Lung (tissue), 11 donors: ENCODE measurements at regions not wholly inside any gene's neighbourhood (a gene's known extent, or its start where the extent isn't known, plus 50 kb on each side); places are given as distances from the start of the nearest gene placed in this dataset.

Source experiments
- ATAC-seq: fragments of 200-7000 bp; cut with Tn5 transposase; one replicate; pipeline ENCODE4 v1.9.1; 2020; ENCODE audit warnings: moderate number of reproducible peaks; ENCODE audit not compliant: insufficient read depth, low FRiP score
- DNase-seq, 3 donors: peaks; one replicate each; pipeline ENCODE4 v3.0.0-alpha.2; 2013 to 2017
- H3K27ac ChIP-seq, 2 donors: one replicate each; pipeline ENCODE4 v1.5.1; 2013; ENCODE audit warnings: mild to moderate bottlenecking in 2 of 2, moderate library complexity in 2 of 2, control low read depth in 1 of 2, inconsistent platforms in 1 of 2, low read depth in 1 of 2, low read length in 1 of 2
- H3K27me3 ChIP-seq, 3 donors: one replicate each; pipeline ENCODE4 v1.5.1; 2013; ENCODE audit warnings: low read length in 2 of 3; ENCODE audit not compliant: control insufficient read depth in 3 of 3, insufficient read depth in 3 of 3
- H3K36me3 ChIP-seq, 4 donors: one replicate each; pipeline ENCODE4 v1.5.1; 2013; ENCODE audit warnings: low read length in 4 of 4, mild to moderate bottlenecking in 1 of 4, moderate library complexity in 1 of 4; ENCODE audit not compliant: control insufficient read depth in 4 of 4, insufficient read depth in 4 of 4
- H3K4me1 ChIP-seq, 5 donors: one replicate each; pipeline ENCODE4 v1.5.1; 2013; ENCODE audit warnings: low read length in 5 of 5, mild to moderate bottlenecking in 2 of 5, moderate library complexity in 1 of 5; ENCODE audit not compliant: control insufficient read depth in 5 of 5, insufficient read depth in 5 of 5
- H3K4me3 ChIP-seq: one replicate; pipeline ENCODE4 v1.5.1; 2013; ENCODE audit warnings: mild to moderate bottlenecking, control low read depth, moderate library complexity
- H3K9ac ChIP-seq, 2 donors: one replicate each; pipeline ENCODE4 v1.5.1; 2013; ENCODE audit warnings: low read length in 2 of 2, control low read depth in 1 of 2; ENCODE audit not compliant: insufficient read depth in 1 of 2
- H3K9me3 ChIP-seq, 4 donors: one replicate each; pipeline ENCODE4 v1.5.1; 2013; ENCODE audit warnings: low read length in 3 of 4, mild to moderate bottlenecking in 1 of 4, moderate library complexity in 1 of 4; ENCODE audit not compliant: control insufficient read depth in 4 of 4, insufficient read depth in 3 of 4
- CTCF ChIP-seq: IDR thresholded peaks from 2 replicates; pipeline ENCODE4 v1.5.1; 2012; ENCODE audit warnings: mild to moderate bottlenecking; ENCODE audit errors: control extremely low read depth, extremely low read depth
- WGBS, 2 donors: extraction: QIAGEN DNeasy Blood & Tissue Kit; methylation state at CpG; one replicate each; pipeline ENCODE4 v1.1.7; 2013; 5-methylcytosine and 5-hydroxymethylcytosine counted together
- donor health status: control.
- donor health status: control.
- donor health status: Bipolar disorder and iron deficiency.
- donor health status: healthy.
- donor health status: DM: yes; HTN: yes; CAD: no.

GRCh38 chr9:135004772-135005171 is 82.7 kb upstream of the OLFM1 start:
- WGBS, 2 donors: 90 to 97% methylated on average over 2 of the region's 2 CpGs
- Histone ChIP-seq H3K4me3 (no peak overlapping the region), H3K9ac (no peak overlapping the region), H3K9me3 (peaks cover 0 to 13% (median 9%) of the 10 kb centered on the region in 4 donors), H3K27ac (no peak overlapping the region), H3K27me3 (no peaks in the 10 kb centered on the region), H3K4me1 (no peaks in the 10 kb centered on the region), H3K36me3 (no peaks in the 10 kb centered on the region)
- DNase-seq (no peak), ATAC-seq (no peak)
- no peak for TF ChIP-seq CTCF

GRCh38 chr9:135006911-135007570 is 80.4 kb upstream of the OLFM1 start:
- H3K4me3 ChIP-seq: no peak overlapping the region
- H3K27me3 ChIP-seq: no peaks in the 10 kb centered on the region
- H3K4me1 ChIP-seq: no peaks in the 10 kb centered on the region
- peaks cover 0 to 3% (median 0%) of the 10 kb centered on the region in 4 donors for H3K9me3 ChIP-seq
- DNase-seq (no peak), ATAC-seq (no peak)
- H3K27ac ChIP-seq: no peak overlapping the region
- H3K9ac ChIP-seq: no peak overlapping the region
- no peaks in the 10 kb centered on the region for H3K36me3 ChIP-seq
- 90 to 93% methylated on average over 19 of the region's 19 CpGs for WGBS, 2 donors
- no peak for TF ChIP-seq CTCF

GRCh38 chr9:135007601-135008000 is 79.9 kb upstream of the OLFM1 start:
- Histone ChIP-seq H3K9me3 (peaks cover 0 to 3% (median 0%) of the 10 kb centered on the region in 4 donors), H3K4me1 (no peaks in the 10 kb centered on the region), H3K27ac (no peak overlapping the region), H3K27me3 (no peaks in the 10 kb centered on the region), H3K9ac (no peak overlapping the region), H3K36me3 (no peaks in the 10 kb centered on the region), H3K4me3 (no peak overlapping the region)
- no peak for ATAC-seq
- no peak for TF ChIP-seq CTCF
- DNase-seq: no peak
- WGBS, 2 donors: 82 to 88% methylated on average over 11 of the region's 11 CpGs

GRCh38 chr9:135008416-135008815 is 79.1 kb upstream of the OLFM1 start:
- WGBS, 2 donors: 95 to 96% methylated on average over 8 of the region's 8 CpGs
- Histone ChIP-seq H3K9me3 (peaks cover 0 to 3% (median 0%) of the 10 kb centered on the region in 4 donors), H3K4me3 (no peak overlapping the region), H3K27me3 (no peaks in the 10 kb centered on the region), H3K36me3 (no peaks in the 10 kb centered on the region), H3K4me1 (no peaks in the 10 kb centered on the region), H3K27ac (no peak overlapping the region), H3K9ac (no peak overlapping the region)
- no peak for ATAC-seq
- no peak for TF ChIP-seq CTCF
- no peak for DNase-seq
